Upper lobe of left lung (tissue), 4 donors: ENCODE measurements at regions not wholly inside any gene's neighbourhood (a gene's known extent, or its start where the extent isn't known, plus 50 kb on each side); places are given as distances from the start of the nearest gene placed in this dataset.

Experiments
- EP300 ChIP-seq, 4 donors: sonication (generic); formaldehyde crosslinking; IDR thresholded peaks; one replicate each; pipeline ENCODE4 v1.5.1; 2017; ENCODE audit warnings: antibody characterized with exemption in 4 of 4, control low read depth in 2 of 4
- POLR2A ChIP-seq, 4 donors: fragments of 450-650 bp; IDR thresholded peaks; one replicate each; pipeline ENCODE4 v1.5.1; 2016 to 2017; ENCODE audit warnings: antibody characterized with exemption in 4 of 4, mild to moderate bottlenecking in 2 of 4
- POLR2AphosphoS5 ChIP-seq, 2 donors: sonication (generic); formaldehyde crosslinking; IDR thresholded peaks; one replicate each; pipeline ENCODE4 v1.5.1; 2017; ENCODE audit warnings: antibody characterized with exemption in 2 of 2
- TF ChIP-seq, protein P1 (sequence below), 6 experiments: fragments of 450-650 bp in 4 of 6; fragments of 200-600 bp in 2 of 6; sonication (generic) in 2 of 6; IDR thresholded peaks; one replicate each; pipeline ENCODE4 v1.5.1; 2016 to 2019; ENCODE audit warnings: antibody characterized with exemption in 6 of 6

DNA sequence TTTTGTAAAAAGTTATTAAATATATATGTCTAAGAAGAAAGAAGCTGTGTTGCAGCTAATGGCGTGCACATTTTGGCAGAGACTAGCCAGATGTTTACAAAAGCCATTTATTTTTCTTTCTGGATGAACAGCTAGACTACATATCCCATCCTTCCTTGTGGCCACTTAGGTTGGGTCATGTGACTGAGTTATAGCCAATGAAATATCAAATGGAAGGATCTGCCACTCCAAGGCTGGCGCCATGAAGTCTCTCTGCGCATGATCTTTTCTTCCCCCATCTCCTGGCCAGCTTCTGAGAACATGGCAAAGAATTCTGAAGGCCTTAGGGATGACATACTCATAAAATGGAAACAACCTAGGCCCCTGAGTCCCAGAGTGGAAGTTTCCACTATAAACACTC, 244.2 kb upstream of the DAB2 start:
- TF ChIP-seq, protein P1, sequence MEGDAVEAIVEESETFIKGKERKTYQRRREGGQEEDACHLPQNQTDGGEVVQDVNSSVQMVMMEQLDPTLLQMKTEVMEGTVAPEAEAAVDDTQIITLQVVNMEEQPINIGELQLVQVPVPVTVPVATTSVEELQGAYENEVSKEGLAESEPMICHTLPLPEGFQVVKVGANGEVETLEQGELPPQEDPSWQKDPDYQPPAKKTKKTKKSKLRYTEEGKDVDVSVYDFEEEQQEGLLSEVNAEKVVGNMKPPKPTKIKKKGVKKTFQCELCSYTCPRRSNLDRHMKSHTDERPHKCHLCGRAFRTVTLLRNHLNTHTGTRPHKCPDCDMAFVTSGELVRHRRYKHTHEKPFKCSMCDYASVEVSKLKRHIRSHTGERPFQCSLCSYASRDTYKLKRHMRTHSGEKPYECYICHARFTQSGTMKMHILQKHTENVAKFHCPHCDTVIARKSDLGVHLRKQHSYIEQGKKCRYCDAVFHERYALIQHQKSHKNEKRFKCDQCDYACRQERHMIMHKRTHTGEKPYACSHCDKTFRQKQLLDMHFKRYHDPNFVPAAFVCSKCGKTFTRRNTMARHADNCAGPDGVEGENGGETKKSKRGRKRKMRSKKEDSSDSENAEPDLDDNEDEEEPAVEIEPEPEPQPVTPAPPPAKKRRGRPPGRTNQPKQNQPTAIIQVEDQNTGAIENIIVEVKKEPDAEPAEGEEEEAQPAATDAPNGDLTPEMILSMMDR (IDR thresholded peaks at IDR 0.05) = no peak
- TF ChIP-seq POLR2A (IDR thresholded peaks at IDR 0.05) (no peak), EP300 (IDR thresholded peaks at IDR 0.05) (no peak), POLR2AphosphoS5 (IDR thresholded peaks at IDR 0.05) (no peak)
